Endothelial cell of umbilical vein (primary cell): ENCODE measurements at regions not wholly inside any gene's neighbourhood (a gene's known extent, or its start where the extent isn't known, plus 50 kb on each side); places are given as distances from the start of the nearest gene placed in this dataset.

ENCODE experiments used
- BruUV-seq: library from RNA; stranded (reverse); fragments of 400-500 nt; replicated peaks from 2 replicates; lab custom pipeline; 2021; lab: Mats Ljungman, UMichigan
- CTCF ChIA-PET: fragments of 300-600, 350-600 bp; sonication (Branson Sonifier 250); formaldehyde crosslinking; loops from one replicate; lab custom pipeline; 2021; ENCODE audit warnings: antibody characterized with exemption, inconsistent platforms; lab: Charles Lee
- POLR2A ChIA-PET: fragments of 300-600, 350-600 bp; sonication (Branson Sonifier 250); formaldehyde crosslinking; loops from one replicate; lab custom pipeline; 2021; ENCODE audit warnings: antibody characterized with exemption, inconsistent platforms; lab: Charles Lee
- DNase-seq: peaks from one replicate; pipeline ENCODE4 v3.0.0-alpha.2; 2011; ENCODE audit warnings: low read depth, low spot score
- FAIRE-seq: peaks from 2 replicates; lab custom pipeline; 2011; peaks lifted over from hg19 to GRCh38; lab: Jason Lieb, UNC
- H2AFZ ChIP-seq: 2 replicates; pipeline ENCODE4 v1.6.0; 2012; ENCODE audit warnings: low read depth, low read length, control low read depth, inconsistent platforms
- H3K27ac ChIP-seq: 2 replicates; pipeline ENCODE4 v1.5.1; 2011; ENCODE audit warnings: low read depth, mild to moderate bottlenecking, control low read depth, low read length, moderate library complexity; ENCODE audit not compliant: insufficient read depth
- H3K27me3 ChIP-seq, 2 experiments: 2 replicates each; pipeline versions ENCODE4 v1.6.0 to v1.6.1; 2011; ENCODE audit warnings: low read length in 2 of 2, mixed read lengths in 1 of 2; ENCODE audit not compliant: control insufficient read depth in 2 of 2, insufficient read depth in 2 of 2
- H3K36me3 ChIP-seq, 2 experiments: 2 replicates in 1 of 2; 3 replicates in 1 of 2; pipeline ENCODE4 v1.5.1; 2011; ENCODE audit warnings: low read length in 2 of 2, mild to moderate bottlenecking in 1 of 2, moderate library complexity in 1 of 2; ENCODE audit not compliant: control insufficient read depth in 2 of 2, insufficient read depth in 2 of 2; ENCODE audit errors: extremely low read depth in 1 of 2
- H3K4me1 ChIP-seq: 3 replicates; pipeline ENCODE4 v1.5.1; 2011; ENCODE audit warnings: mild to moderate bottlenecking, low read length; ENCODE audit not compliant: control insufficient read depth, insufficient read depth; ENCODE audit errors: extremely low read depth
- H3K4me2 ChIP-seq: 2 replicates; pipeline ENCODE4 v1.6.1; 2011; ENCODE audit warnings: low read length, control low read depth, mixed read lengths; ENCODE audit not compliant: insufficient read depth
- H3K4me3 ChIP-seq, 3 experiments: fragments of 200-600 bp in 1 of 3; sonication (generic), shearing (Covaris generic) in 1 of 3; replicated peaks in 1 of 3; 2 replicates each; pipeline ENCODE4 v1.5.1; 2011 to 2016; ENCODE audit warnings: control low read depth in 3 of 3, low read length in 3 of 3, mild to moderate bottlenecking in 2 of 3, inconsistent platforms in 1 of 3, low read depth in 1 of 3, moderate library complexity in 1 of 3; ENCODE audit not compliant: insufficient read depth in 1 of 3
- H3K79me2 ChIP-seq: 2 replicates; pipeline ENCODE4 v1.6.0; 2012; ENCODE audit warnings: low read length, inconsistent platforms; ENCODE audit not compliant: control insufficient read depth, insufficient read depth
- H3K9ac ChIP-seq: replicated peaks from 2 replicates; pipeline ENCODE3; 2011; ENCODE audit warnings: low read length, control low read depth; ENCODE audit not compliant: insufficient read depth; ENCODE audit errors: extremely low read depth
- H3K9me1 ChIP-seq: replicated peaks from 3 replicates; pipeline ENCODE4 v1.6.0; 2011; ENCODE audit warnings: mild to moderate bottlenecking, low read length; ENCODE audit not compliant: control insufficient read depth, insufficient read depth; ENCODE audit errors: extremely low read depth
- H3K9me3 ChIP-seq: replicated peaks from 2 replicates; pipeline ENCODE4 v1.5.1; 2012; ENCODE audit warnings: low read length, inconsistent platforms; ENCODE audit not compliant: control insufficient read depth, insufficient read depth
- H4K20me1 ChIP-seq: replicated peaks from 2 replicates; pipeline ENCODE3; 2011; ENCODE audit warnings: mild to moderate bottlenecking, low read length; ENCODE audit not compliant: control insufficient read depth, insufficient read depth; ENCODE audit errors: extremely low read depth
- EZH2 ChIP-seq: IDR thresholded peaks from 2 replicates; pipeline ENCODE4 v1.6.1; 2012; ENCODE audit warnings: borderline replicate concordance, low read depth, mild to moderate bottlenecking, moderate library complexity, low read length, inconsistent platforms; ENCODE audit not compliant: severe bottlenecking
- FOS ChIP-seq: IDR thresholded peaks from 2 replicates; pipeline ENCODE4 v1.6.1; 2011; ENCODE audit warnings: mild to moderate bottlenecking, low read length, moderate library complexity, borderline replicate concordance; ENCODE audit not compliant: insufficient read depth
- GATA2 ChIP-seq: IDR thresholded peaks from 2 replicates; pipeline ENCODE4 v1.7.0; 2011; ENCODE audit warnings: low read depth, mild to moderate bottlenecking, moderate library complexity, mixed read lengths, low read length; ENCODE audit not compliant: insufficient read length, insufficient read depth
- JUN ChIP-seq: IDR thresholded peaks from 2 replicates; pipeline ENCODE4 v1.6.1; 2011; ENCODE audit warnings: borderline replicate concordance, low read depth; ENCODE audit not compliant: insufficient read length, insufficient read depth
- MAX ChIP-seq: IDR thresholded peaks from 2 replicates; pipeline ENCODE4 v1.6.1; 2011; ENCODE audit not compliant: insufficient read depth, insufficient read length
- MYC ChIP-seq: IDR thresholded peaks from one replicate; pipeline ENCODE4 v1.6.1; 2011; ENCODE audit warnings: mild to moderate bottlenecking, low read depth, low read length
- POLR2A ChIP-seq: IDR thresholded peaks from 2 replicates; pipeline ENCODE4 v1.6.1; 2012; ENCODE audit warnings: low read depth, mild to moderate bottlenecking, control low read depth, low read length
- POLR2AphosphoS5 ChIP-seq: IDR thresholded peaks from 2 replicates; pipeline ENCODE4 v1.6.1; 2012; ENCODE audit warnings: low read depth, mild to moderate bottlenecking, control low read depth, low read length, moderate library complexity; ENCODE audit not compliant: insufficient read depth
- dilution Hi-C: fragments of 300-500 bp; cut with MboI; formaldehyde crosslinking; loops from one replicate; pipeline ENCODE4 v1.15.0; 2019; ENCODE audit warnings: low sequenced_read_pairs; ENCODE audit not compliant: extremely low pct_ligation_motif_present
- intact Hi-C: fragments of 100-400 bp; cut with micrococcal nuclease; formaldehyde crosslinking; loops from one replicate; pipeline ENCODE4 v1.10.0; 2022
- TF ChIP-seq, protein P1 (sequence below), 2 donors: IDR thresholded peaks; 1 replicate in 1 of 2; 2 replicates in 1 of 2; pipeline ENCODE4 v1.5.1; 2011; ENCODE audit warnings: low read length in 2 of 2, mild to moderate bottlenecking in 2 of 2, moderate library complexity in 2 of 2, control low read depth in 1 of 2, inconsistent platforms in 1 of 2, low read depth in 1 of 2; ENCODE audit not compliant: insufficient read depth in 1 of 2; ENCODE audit errors: extremely low read depth in 1 of 2

DNA sequence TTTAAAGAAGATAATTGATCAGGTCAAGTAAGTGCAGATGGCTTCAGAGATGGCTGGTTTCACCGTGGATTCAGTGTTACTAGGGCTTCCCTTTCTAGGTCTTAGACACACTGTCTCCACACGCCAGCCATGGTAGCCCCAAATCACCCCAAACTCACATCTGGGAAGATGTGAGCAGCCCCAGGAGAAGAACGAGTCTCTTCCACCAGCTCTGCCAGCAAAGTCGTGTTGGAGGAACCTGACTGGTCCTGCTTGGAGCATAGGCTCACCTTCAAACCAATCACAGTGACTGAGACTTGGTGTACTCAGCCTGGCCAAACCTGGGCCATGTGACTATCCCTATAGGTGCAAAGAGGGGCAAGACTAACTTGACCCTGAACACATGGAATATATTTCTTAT lies 296.7 kb downstream of the RPLP1 start:
- CTCF ChIA-PET = interaction anchor here (0.8 to 1.8 kb wide), 13 partner anchors 9 to 717 kb away, joined by 3 to 8 read pairs (median 3); no protein-coding TSS in a partner anchor
- no peak overlapping the region for H3K4me2 ChIP-seq
- H2AFZ ChIP-seq = no peak overlapping the region
- dilution Hi-C loops = no loop called here
- no peaks in the 10 kb centered on the region for H4K20me1 ChIP-seq
- intact Hi-C loops = no loop called here
- H3K4me1 ChIP-seq = no peaks in the 10 kb centered on the region
- FAIRE-seq (no peak), DNase-seq (no peak)
- H3K79me2 ChIP-seq = no peaks in the 10 kb centered on the region
- H3K27me3 ChIP-seq = peaks cover 0 to 3% of the 10 kb centered on the region in 2 experiments
- H3K4me3 ChIP-seq = no peak overlapping the region
- H3K9ac ChIP-seq = no peak overlapping the region
- no peak overlapping the region for H3K27ac ChIP-seq
- H3K36me3 ChIP-seq = no peaks in the 10 kb centered on the region
- no TSS peak for BruUV-seq
- POLR2A ChIA-PET = no interaction called here
- no peaks in the 10 kb centered on the region for H3K9me3 ChIP-seq
- no peak for TF ChIP-seq EZH2
- no peak for TF ChIP-seq FOS
- no peak for TF ChIP-seq MAX
- TF ChIP-seq, protein P1, sequence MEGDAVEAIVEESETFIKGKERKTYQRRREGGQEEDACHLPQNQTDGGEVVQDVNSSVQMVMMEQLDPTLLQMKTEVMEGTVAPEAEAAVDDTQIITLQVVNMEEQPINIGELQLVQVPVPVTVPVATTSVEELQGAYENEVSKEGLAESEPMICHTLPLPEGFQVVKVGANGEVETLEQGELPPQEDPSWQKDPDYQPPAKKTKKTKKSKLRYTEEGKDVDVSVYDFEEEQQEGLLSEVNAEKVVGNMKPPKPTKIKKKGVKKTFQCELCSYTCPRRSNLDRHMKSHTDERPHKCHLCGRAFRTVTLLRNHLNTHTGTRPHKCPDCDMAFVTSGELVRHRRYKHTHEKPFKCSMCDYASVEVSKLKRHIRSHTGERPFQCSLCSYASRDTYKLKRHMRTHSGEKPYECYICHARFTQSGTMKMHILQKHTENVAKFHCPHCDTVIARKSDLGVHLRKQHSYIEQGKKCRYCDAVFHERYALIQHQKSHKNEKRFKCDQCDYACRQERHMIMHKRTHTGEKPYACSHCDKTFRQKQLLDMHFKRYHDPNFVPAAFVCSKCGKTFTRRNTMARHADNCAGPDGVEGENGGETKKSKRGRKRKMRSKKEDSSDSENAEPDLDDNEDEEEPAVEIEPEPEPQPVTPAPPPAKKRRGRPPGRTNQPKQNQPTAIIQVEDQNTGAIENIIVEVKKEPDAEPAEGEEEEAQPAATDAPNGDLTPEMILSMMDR (IDR thresholded peaks at IDR 0.05; ENCODE audit: extremely low read depth in 1 of 2, insufficient read depth in 1 of 2, low read depth in 1 of 2, low read length in 2 of 2) = no peak
- TF ChIP-seq GATA2 = no peak
- no peak for TF ChIP-seq MYC
- TF ChIP-seq POLR2AphosphoS5 = no peak
- no peak for TF ChIP-seq POLR2A
- TF ChIP-seq JUN = no peak
- no peaks in the 10 kb centered on the region for H3K9me1 ChIP-seq
